ENCODE measurements at regions not wholly inside any gene's neighbourhood (a gene's known extent, or its start where the extent isn't known, plus 50 kb on each side); places are given as distances from the start of the nearest gene placed in this dataset.

GRCh38 chr14:21735639-21736307, 62.2 kb upstream of the OR4E1 start:
- TF ChIP-seq, protein P1, sequence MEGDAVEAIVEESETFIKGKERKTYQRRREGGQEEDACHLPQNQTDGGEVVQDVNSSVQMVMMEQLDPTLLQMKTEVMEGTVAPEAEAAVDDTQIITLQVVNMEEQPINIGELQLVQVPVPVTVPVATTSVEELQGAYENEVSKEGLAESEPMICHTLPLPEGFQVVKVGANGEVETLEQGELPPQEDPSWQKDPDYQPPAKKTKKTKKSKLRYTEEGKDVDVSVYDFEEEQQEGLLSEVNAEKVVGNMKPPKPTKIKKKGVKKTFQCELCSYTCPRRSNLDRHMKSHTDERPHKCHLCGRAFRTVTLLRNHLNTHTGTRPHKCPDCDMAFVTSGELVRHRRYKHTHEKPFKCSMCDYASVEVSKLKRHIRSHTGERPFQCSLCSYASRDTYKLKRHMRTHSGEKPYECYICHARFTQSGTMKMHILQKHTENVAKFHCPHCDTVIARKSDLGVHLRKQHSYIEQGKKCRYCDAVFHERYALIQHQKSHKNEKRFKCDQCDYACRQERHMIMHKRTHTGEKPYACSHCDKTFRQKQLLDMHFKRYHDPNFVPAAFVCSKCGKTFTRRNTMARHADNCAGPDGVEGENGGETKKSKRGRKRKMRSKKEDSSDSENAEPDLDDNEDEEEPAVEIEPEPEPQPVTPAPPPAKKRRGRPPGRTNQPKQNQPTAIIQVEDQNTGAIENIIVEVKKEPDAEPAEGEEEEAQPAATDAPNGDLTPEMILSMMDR (IDR thresholded peaks at IDR 0.05; ENCODE audit: extremely low read depth, missing control alignments) = no peak

DNA sequence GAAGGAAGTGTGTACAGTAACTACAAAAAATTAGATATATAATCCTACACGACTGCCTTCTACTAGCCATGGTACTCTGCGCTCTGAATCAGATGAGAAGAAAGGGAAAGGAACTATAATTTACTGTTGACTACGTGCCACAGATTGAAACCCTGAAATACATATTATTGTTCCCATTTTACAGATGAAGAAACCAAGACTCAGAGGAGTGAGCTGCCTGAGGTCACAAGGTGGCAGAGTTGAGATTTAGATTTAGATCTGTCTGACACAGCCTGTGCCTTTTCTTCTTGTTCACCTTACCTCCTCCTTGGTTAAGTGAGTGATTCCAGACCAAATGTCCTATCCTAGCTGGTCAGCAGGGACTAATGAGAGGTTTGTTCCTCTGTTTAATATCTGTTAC, 61.6 kb upstream of the OR4E1 start:
- TF ChIP-seq, protein P1 (IDR thresholded peaks at IDR 0.05; ENCODE audit: extremely low read depth, missing control alignments) = no peak
- DNase-seq (ENCODE audit: low spot score) = no peak

More at GRCh38 chr14:21735639-21736307, 62.2 kb upstream of the OR4E1 start:
- DNase-seq (ENCODE audit: low spot score) = no peak

DNA sequence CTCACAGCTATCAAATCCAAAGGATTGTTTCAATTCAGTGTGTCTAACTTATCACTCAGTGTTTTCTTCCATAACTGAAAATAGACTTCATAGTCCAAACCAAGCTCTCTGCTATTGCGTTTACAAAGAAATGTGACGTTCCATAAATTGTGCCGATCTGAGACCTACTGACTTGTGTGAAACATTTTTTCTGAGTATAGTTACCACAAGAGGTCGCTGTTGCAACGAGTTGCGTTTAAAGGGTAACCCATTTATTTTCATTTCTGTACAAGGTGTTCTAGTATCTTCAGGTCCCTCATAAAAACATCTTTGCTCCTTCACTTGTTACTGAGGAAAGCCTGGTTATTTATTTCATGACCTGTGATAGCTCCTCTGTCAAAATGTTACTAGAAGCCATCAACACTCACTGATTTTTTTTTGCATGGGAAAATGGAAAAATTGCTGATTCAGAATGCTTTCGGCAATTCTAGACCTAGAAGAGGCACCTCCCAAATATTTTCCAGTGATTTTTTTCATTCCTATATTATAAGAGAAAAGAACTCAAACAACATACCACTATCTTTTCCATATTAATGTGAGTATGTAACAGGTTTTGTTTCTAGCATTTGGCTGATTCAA, 60.9 kb upstream of the OR4E1 start:
- DNase-seq (ENCODE audit: low spot score) = peak; percentile 29
- TF ChIP-seq, protein P1 (IDR thresholded peaks at IDR 0.05; ENCODE audit: extremely low read depth, missing control alignments) = peak; percentile 31

- TF ChIP-seq, protein P1 (IDR thresholded peaks at IDR 0.05; ENCODE audit: extremely low read depth, missing control alignments) = no peak
- no peak for DNase-seq (ENCODE audit: low spot score)
Observed at GRCh38 chr14:21729703-21730233, 56.1 kb upstream of the OR4E1 start.

- DNase-seq (ENCODE audit: low spot score) = no peak
- TF ChIP-seq, protein P1 (IDR thresholded peaks at IDR 0.05; ENCODE audit: extremely low read depth, missing control alignments) = no peak
Observed at GRCh38 chr14:21725250-21725649, 51.6 kb upstream of the OR4E1 start.

DNA sequence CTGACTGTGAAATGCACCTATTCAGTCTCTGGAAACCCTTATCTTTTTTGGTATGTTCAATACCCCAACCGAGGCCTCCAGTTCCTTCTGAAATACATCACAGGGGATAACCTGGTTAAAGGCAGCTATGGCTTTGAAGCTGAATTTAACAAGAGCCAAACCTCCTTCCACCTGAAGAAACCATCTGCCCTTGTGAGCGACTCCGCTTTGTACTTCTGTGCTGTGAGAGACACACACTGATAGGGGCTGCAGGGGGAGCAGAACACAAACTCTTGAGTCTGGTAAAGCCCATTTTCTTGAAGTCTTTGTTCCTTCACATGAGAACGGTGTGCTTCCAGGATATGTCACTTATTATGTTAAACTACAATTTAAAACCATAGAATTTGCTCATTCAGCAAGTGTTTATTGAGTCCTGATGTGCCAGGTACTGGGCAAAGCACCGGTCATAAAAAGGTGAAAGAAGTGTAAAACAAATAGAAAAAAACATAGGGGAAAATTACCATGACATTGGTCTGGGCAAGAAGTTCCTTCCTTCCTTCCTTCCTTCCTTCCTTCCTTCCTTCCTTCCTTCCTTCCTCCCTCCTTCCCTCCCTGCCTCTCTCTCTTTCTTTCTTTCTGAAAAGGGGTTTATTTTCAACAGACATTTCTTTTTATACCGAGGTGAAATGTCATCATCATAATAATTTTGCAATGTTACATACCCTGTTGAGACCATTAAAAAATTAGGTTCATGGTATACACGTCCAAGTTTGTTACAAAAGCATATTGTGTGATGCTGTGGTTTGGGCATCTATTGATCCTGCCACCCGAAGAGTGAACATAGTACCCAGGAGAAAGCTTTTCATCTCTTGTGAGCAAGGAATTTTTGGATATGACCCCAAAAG, 50.7 kb upstream of the OR4E1 start:
- DNase-seq (ENCODE audit: low spot score) = no peak
- TF ChIP-seq, protein P1 (IDR thresholded peaks at IDR 0.05; ENCODE audit: extremely low read depth, missing control alignments) = no peak
